DMS114 treated with DMSO at 0.1 percent for 48 hours (cell line): ENCODE measurements at regions not wholly inside any gene's neighbourhood (a gene's known extent, or its start where the extent isn't known, plus 50 kb on each side); places are given as distances from the start of the nearest gene placed in this dataset.

Source experiments
- DNase-seq: peaks from one replicate; lab custom pipeline; 2025; ENCODE audit not compliant: unreplicated experiment; lab: John Stamatoyannopoulos, UW

DNA sequence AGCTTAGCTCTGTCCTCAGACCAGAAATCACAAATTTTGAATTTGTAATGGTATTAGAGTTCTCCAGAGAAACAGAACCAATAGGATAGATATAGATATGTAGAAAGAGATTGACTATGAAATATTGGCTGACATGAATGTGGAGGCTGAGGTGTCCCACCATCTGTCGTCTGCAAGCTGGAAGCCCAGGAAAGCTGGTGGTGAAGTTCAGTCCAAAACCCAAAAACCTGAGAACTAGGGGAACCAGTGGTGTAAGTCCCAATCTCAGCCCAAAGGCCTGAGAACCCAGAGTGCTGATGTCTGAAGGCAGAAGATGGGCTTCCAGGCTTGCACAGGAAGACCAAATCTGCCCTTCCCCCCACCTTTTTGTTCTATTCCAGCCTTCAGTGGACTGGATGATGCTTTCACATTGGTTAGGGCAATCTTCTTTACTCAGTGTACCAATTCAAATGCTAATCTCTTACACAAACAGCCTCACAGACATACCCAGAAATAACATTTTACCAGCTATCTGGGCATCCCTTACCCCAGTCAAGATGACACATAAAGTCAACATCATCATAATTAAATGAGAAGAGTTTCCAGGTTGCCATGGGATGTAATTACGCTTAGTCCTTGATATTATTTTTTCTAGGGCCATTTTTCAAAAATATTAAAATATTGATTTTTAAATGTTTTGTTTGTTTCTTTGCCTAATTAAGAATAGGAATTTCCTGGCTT is 570.8 kb downstream of the UTRN start:
- DNase-seq = no peak

DNA sequence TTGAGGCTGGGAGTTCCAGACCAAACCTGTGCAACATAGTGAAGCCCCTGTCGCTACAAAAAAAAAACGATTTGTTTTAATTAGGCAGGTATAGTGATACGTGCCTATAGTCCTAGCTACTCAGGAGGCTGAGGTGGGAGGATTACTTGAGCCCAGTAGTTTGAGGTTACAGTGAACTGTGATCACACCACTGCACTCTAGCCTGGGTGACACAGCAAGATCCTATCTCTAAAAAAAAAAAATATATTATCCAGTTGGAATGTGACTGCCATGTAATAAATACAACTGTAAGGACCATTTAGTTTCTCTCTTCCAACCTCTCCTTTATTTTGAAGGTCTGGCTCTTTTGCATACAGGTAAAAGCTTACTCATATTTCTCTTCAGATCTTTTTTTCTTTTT is 571.5 kb downstream of the UTRN start:
- DNase-seq = no peak

DNA sequence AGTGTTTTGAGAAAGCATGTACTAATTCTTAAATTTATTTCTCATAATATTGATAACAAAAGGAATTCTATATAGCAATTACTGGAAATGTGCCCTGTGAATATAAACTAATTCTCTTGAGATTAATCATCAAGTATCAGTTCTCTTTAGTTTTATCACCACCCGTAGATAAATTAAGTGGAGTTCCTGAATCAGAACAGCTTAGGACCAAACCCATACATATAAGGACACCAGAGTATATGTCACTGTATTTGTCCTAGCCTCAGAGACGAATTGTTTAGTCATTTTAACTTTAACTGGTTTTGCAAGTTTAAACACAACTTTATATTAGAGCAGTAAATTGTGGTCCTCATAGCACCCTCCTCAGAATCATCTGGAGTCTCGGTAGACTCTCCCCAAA is 572.0 kb downstream of the UTRN start:
- no peak for DNase-seq

DNA sequence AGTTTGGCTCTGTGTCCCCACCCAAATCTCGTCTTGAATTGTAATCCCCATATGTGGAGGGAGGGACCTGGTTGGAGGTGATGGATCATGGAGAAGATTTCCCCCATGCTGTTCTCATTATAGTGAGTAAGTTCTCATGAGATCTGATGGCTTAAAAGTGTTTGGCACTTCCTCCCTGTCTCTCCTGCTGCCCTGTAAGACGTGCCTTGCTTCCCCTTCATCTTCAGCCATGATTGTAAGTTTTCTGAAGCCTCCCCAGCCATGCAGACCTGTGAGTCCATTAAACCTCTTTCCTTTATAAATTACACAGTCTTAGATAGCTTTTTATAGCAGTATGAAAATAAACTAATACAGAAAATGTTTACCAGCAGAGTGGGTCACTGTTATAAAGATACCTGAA is 577.6 kb downstream of the UTRN start:
- no peak for DNase-seq

DNA sequence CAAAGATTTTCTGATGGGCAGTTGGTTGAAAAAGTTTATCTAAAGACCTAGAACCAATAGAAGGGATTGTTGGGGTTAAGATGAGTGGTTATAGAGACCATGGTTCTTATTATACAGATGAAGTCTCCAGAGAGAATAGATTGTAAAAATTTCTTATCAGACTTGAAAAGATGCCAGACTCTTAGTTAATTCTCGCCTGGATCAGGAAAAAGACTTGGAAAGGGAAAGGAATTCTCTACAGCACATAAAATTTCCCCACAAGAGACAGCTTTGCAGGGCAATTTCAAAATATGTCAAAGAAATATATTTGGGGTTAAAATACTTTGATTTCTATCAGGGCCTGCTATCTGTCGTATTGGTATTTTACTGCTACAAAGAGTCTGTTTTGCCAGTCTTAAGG is 582.6 kb downstream of the UTRN start:
- no peak for DNase-seq

DNA sequence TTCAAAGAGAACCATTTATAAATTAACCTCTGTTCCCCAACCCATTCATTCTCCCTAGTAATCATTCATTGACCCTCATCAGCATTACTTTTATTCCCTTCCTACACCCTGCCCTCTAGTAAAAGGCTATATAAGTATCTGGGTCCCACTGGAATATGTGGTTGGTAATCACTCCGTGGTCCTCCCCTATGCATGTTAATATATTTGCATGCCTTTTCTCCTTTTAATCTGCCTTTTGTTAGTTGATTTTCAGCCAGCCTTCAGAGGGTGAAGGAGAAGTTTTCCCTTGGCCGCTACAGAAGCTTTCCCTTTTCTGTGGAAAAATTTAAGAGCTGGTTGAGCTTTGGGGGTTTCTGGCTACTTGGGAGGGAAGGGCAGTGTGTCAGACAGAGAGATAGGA is 585.6 kb downstream of the UTRN start:
- DNase-seq = no peak

GRCh38 chr6:144873623-144874378 is 588.7 kb downstream of the UTRN start:
- no peak for DNase-seq

GRCh38 chr6:144876689-144877088 is 591.6 kb downstream of the UTRN start:
- DNase-seq = no peak

DNA sequence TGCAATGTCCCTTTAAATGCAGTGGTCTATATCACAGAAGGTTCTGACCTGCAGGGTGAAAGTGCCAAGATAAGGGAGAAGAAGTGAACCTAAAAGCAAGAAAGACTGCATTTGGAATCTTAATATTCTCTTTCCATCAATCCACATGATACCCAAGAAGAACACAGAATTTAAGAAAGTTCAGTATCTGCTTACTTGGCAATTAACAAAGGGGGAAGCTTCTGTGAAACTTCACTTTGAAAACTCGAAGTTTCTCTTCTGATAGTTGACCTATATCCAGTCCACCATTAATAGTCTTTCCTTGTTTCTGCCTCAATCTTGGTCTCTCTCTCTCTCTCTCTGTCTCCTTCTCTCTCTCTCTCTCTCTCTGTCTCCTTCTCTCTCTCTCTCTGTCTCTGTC is 592.0 kb downstream of the UTRN start:
- DNase-seq = no peak

DNA sequence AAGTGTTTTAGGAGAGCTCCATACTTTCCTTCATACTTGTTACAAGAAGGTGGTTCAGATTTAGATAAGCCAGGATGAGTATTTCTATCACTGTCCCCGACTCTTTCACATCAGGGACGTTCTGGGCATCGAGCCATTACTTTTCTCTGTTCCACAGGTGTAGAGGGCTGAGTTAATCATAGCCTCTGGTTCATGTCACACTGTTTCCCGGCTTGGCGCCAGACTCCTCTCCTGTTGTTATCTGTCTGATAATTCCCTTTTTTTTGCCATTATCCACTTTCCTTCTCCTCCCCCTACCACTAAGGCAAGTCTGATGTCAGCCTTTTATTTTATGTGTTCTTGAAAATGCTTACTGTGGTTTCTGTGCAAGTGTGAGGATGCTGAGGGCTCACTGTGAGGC is 593.4 kb downstream of the UTRN start:
- DNase-seq = no peak

DNA sequence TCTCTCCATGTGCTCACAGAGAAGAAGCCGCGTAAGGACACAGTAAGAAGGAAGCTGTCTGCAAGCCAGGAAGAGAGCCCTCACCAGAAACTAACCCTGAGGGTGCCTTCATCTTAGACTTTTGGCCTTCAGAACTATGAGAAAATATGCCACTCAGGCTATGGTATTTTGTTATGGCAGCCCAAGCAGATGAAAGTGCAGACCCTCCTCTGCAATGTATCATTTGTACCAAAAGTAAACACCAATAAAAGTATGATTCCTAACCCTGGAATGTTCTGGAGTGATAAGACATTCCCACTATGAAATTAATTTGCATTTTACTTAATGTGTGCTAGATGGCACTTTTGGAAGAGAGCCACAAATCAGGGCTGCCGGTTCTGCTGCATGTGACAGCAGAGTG is 594.3 kb downstream of the UTRN start:
- no peak for DNase-seq

- DNase-seq = no peak
These were observed 597.3 kb downstream of the UTRN start for GRCh38 chr6:144882425-144882824.

- DNase-seq = no peak
These were observed 598.8 kb downstream of the UTRN start for GRCh38 chr6:144883915-144884314.

- no peak for DNase-seq
These were observed 600.7 kb downstream of the UTRN start for GRCh38 chr6:144885817-144886216.

DNA sequence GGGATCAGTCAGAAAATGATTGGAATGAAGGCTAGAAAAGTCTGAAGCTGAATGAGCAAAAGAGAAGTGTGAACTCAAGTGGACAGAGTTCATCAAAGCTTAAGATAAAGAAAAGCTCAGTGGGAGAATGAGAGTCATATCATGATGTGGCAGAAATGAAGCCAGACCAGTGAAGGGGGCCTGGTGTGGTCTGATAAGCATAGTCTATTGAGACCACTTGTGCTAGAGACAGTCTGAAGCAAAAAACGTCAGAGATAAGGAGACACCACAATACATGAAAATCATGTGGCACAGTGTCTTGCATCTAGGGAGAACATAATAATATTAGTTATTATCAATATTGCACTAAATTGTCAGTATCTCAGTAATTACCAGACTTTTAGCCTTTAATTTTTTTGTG is 601.5 kb downstream of the UTRN start:
- no peak for DNase-seq

DNA sequence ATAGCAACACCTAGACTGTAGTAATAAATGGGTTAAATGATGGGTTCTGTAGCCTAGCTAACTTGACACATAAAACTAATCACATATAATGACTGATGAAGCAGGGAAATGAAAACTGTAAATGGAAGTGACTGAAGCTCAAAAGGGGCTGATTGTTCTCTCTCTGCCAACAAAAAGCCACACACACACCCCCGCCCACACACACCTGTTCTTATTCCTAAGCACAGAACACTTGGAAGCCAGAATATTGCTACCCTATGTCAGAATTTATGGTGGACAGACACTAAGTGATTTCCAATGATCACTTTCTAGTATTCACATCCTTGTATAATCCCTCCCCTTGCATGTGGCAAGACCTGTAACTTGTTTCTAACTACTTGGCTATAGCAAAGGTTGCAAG is 603.5 kb downstream of the UTRN start:
- DNase-seq = no peak

- DNase-seq = no peak
These were observed 608.6 kb downstream of the UTRN start for GRCh38 chr6:144893680-144894151.

DNA sequence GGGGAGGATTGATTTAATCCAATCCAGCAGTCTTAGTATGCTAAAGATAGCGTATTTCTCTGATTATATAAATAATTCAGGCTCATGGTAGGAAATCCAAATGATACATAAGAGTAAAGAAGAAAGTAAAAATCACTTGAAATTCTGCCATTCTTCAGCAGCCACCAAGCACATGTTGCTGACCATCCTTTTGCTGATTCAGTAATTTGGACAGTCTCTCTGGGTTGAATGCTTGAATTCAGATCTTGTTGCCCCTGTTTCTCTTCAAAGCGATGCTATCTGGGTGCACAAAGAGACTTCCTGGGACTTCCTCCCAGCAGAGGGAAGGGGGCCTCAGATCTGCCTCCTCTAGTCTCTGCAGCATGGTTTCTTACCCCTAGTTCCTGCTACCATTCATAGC is 609.1 kb downstream of the UTRN start:
- DNase-seq = no peak

DNA sequence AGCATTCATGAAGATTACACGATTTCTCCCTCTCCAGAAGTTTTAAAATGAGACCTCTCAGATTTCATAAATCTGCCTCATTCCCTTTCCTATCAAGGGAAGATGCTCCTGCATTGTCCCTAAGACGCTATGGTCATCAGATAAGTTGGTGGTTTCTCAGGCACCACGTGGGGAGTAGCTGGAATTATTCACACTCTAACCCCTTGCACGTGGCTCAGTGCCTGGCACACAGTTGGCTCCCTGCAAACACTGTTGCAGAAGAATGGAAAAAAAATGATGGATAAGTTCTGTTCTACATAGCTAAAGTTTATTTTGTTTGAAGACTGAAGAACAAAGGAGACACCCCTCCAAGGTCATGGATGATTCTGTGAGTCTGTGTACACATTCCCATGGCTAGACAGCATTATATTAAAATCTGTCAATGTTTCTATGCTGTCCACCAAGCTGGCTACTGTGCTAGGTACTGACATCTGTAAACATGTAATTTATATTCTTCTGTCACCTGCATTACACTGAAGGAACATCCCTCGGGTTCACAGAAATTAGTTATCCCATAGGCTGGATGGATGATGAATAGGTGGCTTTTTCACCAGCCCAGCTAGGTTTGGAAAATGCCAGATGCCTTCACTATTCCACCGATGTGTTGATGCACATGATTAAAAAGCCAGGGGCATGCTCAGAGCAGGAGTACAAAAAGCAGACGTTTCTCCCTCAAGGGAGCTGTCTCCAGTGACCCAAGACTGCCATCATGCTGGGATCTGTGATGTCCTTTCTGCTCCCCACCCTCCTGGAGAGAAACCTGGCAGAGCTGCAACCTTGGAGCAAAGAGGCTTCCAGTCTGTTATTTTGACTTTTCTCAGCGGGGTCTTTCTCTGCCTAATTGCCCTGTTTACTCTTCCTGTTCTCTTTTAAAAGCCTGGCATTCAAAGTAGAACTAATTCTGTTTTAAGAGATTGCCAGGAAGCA is 610.5 kb downstream of the UTRN start:
- DNase-seq = no peak

- DNase-seq = no peak
These were observed 611.2 kb downstream of the UTRN start for GRCh38 chr6:144896289-144896688.

- no peak for DNase-seq
These were observed 611.7 kb downstream of the UTRN start for GRCh38 chr6:144896871-144897270.
